HG02759 (cell line): ENCODE measurements at regions not wholly inside any gene's neighbourhood (a gene's known extent, or its start where the extent isn't known, plus 50 kb on each side); places are given as distances from the start of the nearest gene placed in this dataset.

Experiments
- ATAC-seq: cut with Tn5 transposase; IDR thresholded peaks from one replicate; pipeline ENCODE4 v1.9.1; 2021; ENCODE audit warnings: mild to moderate bottlenecking, moderate library complexity; ENCODE audit not compliant: unreplicated experiment

- ATAC-seq: no peak
Observed at GRCh38 chr3:110575702-110576101, 495.9 kb upstream of the NECTIN3 start.

- ATAC-seq: no peak
Observed at GRCh38 chr3:110576960-110577359, 494.7 kb upstream of the NECTIN3 start.

- no peak for ATAC-seq
Observed at GRCh38 chr3:110577854-110578253, 493.8 kb upstream of the NECTIN3 start.

GRCh38 chr3:110579840-110580550, 491.6 kb upstream of the NECTIN3 start:
- no peak for ATAC-seq

DNA sequence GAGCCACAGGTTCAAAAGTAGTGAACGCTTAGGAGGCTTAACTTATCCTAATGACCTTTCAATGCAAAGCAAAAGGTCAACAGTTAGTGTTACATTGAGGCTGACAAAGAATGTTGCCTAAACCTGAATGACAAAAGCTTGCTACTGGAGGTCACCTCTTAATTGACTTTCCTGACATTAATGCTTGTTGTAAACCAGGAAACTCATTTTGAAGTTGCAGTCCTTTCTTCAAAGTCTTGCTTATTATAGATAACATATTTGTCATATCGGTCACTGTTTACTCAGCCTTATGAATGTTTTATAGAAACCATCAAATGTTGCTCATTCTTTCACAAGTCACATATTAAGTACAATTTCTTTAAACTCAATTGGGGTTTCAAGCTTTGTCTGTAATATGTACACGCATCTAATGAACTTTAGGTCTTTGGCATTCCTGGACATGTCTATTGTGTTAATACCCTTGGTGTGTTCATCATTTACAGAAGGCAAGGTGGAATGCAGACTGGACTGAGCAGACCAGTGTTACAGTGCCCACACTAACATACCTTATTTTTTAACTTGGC, 488.2 kb upstream of the NECTIN3 start:
- no peak for ATAC-seq

- ATAC-seq: no peak
Observed at GRCh38 chr3:110588906-110589305, 482.7 kb upstream of the NECTIN3 start.

DNA sequence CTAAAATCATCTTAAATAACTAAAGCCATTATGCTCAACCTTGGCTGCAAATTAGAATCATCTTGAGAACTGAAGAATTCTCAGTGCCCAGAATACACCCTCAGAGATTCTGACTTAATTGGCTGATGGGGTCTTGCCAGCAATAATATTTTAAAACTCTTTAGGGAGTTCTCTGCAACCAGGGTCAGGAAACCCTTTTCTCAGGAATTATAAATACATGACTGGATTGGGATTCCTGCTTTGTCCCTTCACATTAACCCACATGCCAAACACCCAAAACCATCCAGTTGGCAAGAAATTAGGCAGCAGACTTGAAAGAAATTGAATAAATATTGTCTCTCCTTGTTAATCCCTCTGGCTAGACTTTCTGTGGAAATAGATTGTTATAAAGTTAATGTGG, 482.3 kb upstream of the NECTIN3 start:
- ATAC-seq: no peak

DNA sequence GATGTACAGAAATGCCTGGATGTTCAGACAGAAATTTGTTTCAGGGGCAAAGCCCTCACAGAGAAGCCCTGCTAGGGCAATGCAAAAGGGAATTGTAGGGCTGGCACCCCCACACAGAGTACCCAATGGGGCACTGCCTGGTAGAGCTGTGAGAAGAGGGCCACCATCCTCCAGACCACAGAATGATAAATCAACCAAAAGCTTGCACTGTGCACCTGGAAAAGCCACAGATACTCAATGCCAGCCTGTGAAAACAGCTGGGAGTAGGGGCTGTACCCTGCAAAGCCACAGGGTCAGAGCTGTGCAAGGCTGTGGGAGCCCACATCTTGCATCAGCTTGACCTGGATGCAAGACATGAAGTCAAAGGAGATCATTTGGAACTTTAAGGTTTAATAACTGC, 477.9 kb upstream of the NECTIN3 start:
- no peak for ATAC-seq

DNA sequence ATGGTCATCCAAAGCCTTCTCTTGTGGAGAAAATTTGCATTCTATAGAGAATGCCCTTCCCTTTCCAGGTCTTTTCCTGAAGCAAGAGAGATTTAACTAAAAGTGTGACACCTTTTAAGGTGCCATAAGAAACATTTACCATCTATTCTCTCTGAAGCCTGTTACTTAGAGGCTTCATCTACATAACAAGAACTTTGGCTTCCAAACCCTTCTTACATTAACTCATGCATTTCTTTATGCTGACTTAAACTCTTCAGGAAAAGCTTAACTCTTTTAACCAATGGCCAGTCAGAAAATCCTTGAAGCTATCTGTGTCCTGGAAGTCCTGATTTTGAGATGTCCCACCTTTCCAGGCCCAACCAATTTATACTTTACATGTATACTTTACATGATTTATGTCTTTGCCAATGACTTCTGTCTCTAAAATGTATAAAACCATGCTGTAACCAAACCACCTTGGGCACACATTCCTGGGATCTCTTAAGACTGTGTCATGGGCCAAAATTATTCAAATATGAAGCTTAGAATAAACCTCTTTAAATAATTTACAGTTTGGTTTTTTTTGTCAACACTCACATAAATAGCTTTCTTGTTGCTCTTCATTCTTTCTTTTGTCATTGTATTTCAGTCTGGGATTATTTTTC, 472.6 kb upstream of the NECTIN3 start:
- no peak for ATAC-seq

DNA sequence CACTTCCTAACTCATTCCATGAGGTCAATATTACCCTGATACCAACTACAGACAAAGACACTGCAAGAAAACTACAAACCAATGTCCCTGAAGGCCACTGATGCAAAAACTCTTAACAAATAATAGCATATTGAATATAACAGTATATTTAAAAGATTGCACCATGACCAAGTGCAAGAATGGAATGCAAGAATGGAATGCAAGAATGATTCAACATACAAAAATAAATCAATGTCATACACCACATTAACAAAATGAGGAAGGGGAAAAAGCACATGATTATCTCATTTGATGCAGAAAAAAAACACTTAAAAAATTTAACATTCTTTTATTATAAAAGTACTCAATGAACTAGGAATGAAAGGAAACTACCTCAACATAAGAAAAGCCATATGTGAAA, 463.1 kb upstream of the NECTIN3 start:
- no peak for ATAC-seq

DNA sequence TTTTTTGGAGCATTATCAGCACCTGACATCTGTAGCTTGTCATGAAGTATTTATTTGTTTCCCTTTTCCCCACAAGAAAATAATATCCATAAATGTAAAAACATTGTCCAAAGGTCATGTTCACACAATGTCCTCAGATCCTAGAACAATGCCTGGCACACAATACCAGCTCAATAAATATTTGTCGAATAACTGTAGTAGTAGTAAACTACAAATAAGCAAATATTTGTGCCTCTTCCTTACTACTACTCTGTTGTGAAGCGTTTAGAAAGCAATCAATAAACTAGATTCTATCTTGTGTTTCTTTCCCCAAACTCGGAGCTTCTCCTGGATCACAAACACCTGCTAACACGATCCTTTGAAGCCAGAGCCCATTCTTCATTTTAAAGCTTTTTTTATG, 459.6 kb upstream of the NECTIN3 start:
- no peak for ATAC-seq

GRCh38 chr3:110614186-110614585, 457.4 kb upstream of the NECTIN3 start:
- no peak for ATAC-seq

DNA sequence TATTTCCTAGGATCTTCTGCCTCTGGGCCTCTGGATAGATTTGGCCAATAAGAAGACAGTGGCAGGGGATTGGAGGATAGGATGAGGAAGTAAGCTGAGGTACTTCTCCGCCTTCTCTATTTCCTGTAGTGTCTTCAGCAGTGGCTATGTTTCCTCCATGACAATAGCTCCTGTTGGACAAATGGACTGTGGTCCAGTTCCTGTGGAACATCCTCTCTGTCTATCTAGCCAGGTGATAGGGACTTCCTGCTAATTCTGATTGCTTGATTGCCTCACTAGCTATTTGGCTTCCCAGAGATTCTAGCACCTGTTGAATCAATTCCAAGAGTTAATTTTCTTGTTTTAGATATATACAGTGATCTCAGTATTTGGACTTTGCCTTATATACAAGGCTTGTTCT, 456.2 kb upstream of the NECTIN3 start:
- ATAC-seq: no peak

DNA sequence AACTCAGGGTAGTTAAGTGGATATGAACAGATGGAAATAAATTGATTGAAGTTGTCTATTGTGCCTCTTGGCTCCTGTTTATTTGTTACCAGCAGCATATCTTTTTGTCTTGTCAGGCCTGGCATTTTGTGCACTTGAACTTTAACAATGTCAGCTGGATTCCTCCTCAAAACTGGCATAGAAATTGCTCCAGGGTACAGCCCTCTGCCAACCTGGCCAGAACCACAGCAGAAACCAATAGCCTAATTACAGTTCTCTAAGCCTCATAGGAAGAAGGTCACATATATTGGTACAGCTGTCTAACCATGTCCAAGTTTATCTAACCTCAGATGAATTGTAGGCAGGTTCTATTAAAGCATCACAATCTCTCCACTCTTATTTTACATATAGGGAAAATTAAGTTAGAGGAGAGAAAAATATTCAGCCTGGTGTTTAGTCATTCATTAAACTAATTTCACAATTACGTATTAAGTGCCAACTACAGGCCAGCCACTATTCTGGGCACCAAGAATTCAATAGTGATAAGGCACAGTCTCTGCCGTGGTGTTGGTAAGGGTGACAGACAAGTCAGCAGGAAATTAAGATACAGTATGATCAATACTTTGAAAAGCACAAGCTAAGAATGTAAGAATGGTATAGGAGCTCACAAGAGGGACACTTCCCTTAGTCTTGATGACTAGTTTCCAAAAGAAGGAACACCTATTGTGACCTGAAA, 452.9 kb upstream of the NECTIN3 start:
- no peak for ATAC-seq

DNA sequence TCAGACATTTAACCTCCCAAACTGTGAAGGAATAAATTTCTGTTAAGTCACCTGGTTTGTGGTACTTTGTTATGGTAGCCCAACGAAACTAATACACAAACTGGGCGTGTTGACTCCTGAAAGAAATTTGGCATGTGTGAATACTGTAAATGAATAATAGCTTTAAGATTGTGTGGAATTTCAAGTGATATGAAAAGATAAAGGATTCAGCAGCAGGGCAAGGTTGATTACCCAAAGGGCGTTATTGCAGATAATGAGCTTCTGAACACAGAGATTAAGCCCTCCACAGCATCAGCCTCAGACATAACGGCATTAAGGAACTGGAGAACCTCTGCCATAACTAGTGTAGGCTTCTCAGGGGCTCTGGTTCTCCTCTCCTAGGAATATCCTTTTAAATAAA, 451.5 kb upstream of the NECTIN3 start:
- no peak for ATAC-seq

GRCh38 chr3:110623571-110623970, 448.0 kb upstream of the NECTIN3 start:
- peak; percentile 42 for ATAC-seq

GRCh38 chr3:110624576-110624975, 447.0 kb upstream of the NECTIN3 start:
- ATAC-seq: no peak

GRCh38 chr3:110625201-110625747, 446.3 kb upstream of the NECTIN3 start:
- ATAC-seq: no peak

- ATAC-seq: peak; percentile 43
Observed at GRCh38 chr3:110626652-110627111, 444.9 kb upstream of the NECTIN3 start.

DNA sequence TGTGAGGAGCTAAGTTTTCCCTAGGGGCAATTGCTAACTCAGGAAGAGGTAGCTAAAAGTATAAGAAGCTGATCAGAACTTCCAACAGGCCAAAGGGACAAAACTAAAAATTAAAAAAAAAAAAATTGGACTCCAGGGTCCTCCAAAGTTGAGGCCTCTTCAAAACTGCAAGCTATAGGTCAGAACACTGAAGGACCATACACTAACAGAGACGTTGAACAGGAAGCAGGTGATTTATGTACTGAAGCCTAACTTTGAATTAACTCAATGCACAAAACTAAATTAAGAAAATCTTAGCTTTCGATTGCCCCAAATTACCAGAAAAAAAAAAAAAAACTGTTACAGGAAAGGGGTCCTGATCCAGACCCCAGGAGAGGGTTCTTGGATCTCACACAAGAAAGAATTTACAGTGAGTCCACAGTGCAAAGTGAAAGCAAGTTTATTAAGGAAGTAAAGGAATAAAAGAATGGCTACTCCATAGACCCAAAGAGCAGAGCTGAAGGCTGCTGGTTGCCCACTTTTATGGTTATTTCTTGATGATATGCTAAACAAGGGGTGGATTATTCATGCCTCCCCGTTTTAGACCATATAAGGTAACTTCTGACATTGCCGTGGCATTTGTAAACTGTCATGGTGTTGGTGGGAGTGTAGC, 442.8 kb upstream of the NECTIN3 start:
- no peak for ATAC-seq

GRCh38 chr3:110629917-110630316, 441.7 kb upstream of the NECTIN3 start:
- no peak for ATAC-seq
